Left colon (tissue), 2 donors: ENCODE measurements at regions not wholly inside any gene's neighbourhood (a gene's known extent, or its start where the extent isn't known, plus 50 kb on each side); places are given as distances from the start of the nearest gene placed in this dataset.

Experiments used
- ATAC-seq: fragments of 200-7000 bp; cut with Tn5 transposase; one replicate; pipeline ENCODE4 v1.9.1; 2020; ENCODE audit warnings: mild to moderate bottlenecking, moderate library complexity
- DNase-seq, 2 donors: peaks; one replicate each; pipeline ENCODE4 v3.0.0-alpha.2; 2020
- intact Hi-C, 2 donors: fragments of 100-400 bp; cut with DNase I in 1 of 2; cut with micrococcal nuclease in 1 of 2; formaldehyde crosslinking; loops; one replicate each; pipeline versions ENCODE4 v1.11.2 to v1.14.0; 2022; cut with DNase I, micrococcal nuclease
- donor health status: DM: no; HTN: no; CAD: no.
- donor health status: DM: yes; HTN: yes; CAD: no.

GRCh38 chr16:49910541-49911071 lies 54.7 kb upstream of the ZNF423 start:
- no peak for DNase-seq
- intact Hi-C loops: no loop called here
- ATAC-seq: no peak

GRCh38 chr16:49911430-49911829 lies 55.5 kb upstream of the ZNF423 start:
- DNase-seq: no peak
- ATAC-seq: no peak
- intact Hi-C loops: no loop called here

DNA sequence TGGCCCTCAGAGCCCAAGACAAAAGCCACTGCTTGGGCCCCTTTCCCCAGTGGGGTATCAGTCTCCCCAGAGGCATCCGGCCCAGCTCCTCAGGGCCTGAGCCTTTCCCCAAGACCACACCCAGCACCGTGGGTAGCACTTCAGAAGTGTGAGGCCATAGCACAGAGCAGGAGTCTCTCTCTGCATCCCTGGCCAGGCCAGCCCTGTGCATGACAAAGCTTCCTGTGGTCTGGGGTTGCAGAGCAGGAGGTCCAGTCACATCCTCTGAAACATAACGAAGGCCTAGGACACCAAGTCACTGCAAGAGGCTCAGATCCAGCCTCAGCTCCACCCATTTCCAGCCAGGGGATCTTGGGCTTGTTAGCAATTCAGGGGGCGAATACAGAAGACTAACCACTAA lies 56.8 kb upstream of the ZNF423 start:
- intact Hi-C loops: no loop called here
- DNase-seq: no peak
- ATAC-seq: no peak

DNA sequence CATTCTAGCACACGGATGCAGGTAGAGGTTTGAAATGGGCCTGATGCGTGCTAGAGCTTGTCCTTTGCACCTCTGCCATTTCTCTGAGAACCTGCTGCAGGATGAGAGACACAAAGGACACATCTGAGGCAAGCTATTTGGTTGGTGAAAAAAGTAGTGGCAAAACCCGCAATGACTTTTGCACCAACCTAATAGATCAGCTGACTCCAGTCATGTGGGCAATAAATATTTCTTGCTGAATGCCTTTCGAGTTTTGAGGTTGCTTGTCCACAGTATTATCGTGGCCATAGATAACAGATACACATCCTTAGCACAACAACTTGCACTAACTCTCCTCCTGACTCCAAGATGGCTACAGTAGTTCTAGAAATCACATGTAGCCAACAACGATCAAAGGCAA lies 57.8 kb upstream of the ZNF423 start:
- intact Hi-C loops: no loop called here
- ATAC-seq (no peak), DNase-seq (no peak)

GRCh38 chr16:49914657-49915056 lies 58.7 kb upstream of the ZNF423 start:
- no peak for DNase-seq
- intact Hi-C loops: no loop called here
- ATAC-seq: no peak

- no peak for ATAC-seq
- intact Hi-C loops: no loop called here
- DNase-seq: no peak
Measured at GRCh38 chr16:49918257-49918656, 62.3 kb upstream of the ZNF423 start.

DNA sequence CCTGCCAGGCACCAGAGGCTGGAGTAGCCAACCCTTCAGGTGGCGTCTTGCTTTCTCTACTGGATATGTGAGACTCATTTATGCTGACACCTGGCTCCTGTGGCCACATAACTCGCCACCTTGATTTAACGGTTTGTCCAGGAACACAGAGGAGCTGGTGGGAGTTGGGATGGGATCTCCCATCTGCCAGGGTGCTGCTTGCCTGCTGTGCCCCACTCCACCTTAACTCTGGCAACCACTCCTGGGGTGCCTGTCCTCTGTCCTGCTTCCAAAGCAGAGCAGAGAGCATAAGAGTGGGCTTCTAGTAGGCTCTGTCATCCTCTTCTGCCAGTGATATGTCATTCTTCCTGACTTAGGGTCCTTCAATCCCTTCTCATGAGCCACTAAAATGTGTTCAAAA lies 63.4 kb upstream of the ZNF423 start:
- ATAC-seq: no peak
- intact Hi-C loops: no loop called here
- no peak for DNase-seq

GRCh38 chr16:49920397-49920796 lies 64.5 kb upstream of the ZNF423 start:
- DNase-seq (no peak), ATAC-seq (no peak)
- intact Hi-C loops: loop anchor here in 1 of 2 donors (5.0 kb wide), 1 partner anchor 513 kb away; no protein-coding TSS in a partner anchor

DNA sequence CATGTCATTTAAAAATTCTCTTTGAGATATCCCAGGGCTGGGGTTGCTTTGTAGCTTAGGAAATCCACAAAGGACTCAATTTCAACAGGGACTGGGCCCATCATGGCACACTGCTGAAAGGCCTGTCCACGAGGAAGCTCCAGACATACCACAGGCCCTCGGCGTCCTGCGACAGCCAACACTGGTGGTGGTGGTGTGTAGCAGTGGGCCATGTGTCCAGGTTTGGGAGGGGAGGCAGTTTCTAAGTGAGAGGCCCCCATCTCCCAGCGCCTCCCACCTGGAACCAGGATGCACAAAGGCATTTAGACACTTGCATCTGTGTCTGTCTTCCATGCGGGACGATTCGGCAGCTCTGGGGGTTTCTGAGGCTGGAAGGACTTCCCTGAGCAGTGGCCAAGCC lies 65.2 kb upstream of the ZNF423 start:
- intact Hi-C loops: loop anchor here in 1 of 2 donors (5.0 kb wide), 1 partner anchor 514 kb away; no protein-coding TSS in a partner anchor
- ATAC-seq (no peak), DNase-seq (no peak)

DNA sequence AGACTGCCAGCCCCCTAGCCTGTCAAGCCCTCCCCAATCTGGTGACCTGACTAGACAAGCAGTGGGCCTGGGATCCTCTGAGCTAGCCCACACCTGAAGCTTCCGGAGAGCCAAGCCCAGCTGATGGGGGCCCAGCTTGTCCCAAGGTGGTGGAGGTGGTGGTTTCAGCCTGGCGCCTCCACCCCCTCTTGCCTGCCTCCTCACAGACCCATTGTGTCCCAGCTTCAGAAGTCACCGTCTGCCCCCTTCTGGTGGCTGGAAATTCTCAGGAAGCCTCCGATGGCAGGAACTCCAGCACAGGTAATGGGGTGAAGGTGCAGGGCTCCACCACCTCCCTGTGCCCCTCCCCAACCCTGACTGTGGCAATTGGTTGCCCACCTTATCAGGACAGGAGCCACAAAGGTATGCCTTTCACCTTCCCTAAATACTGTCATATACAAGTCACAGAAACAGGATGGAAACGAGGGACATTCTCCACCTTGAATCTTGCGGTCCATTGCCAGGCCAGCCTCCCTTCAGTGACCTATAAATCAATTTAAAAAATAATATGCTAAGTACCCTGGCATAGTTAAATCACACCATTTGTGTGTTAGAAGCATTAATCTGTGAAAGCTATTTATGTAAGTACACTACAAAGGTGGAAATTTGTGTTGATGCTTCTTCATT lies 66.0 kb upstream of the ZNF423 start:
- peak; percentile 98 for ATAC-seq
- DNase-seq: peak; percentile 58 to 82
- intact Hi-C loops: loop anchor here in 1 of 2 donors (5.0 kb wide), 1 partner anchor 515 kb away; no protein-coding TSS in a partner anchor

GRCh38 chr16:49923411-49923810 lies 67.5 kb upstream of the ZNF423 start:
- intact Hi-C loops: loop anchor here in 1 of 2 donors (5.0 kb wide), 1 partner anchor 516 kb away; no protein-coding TSS in a partner anchor
- ATAC-seq (no peak), DNase-seq (no peak)

DNA sequence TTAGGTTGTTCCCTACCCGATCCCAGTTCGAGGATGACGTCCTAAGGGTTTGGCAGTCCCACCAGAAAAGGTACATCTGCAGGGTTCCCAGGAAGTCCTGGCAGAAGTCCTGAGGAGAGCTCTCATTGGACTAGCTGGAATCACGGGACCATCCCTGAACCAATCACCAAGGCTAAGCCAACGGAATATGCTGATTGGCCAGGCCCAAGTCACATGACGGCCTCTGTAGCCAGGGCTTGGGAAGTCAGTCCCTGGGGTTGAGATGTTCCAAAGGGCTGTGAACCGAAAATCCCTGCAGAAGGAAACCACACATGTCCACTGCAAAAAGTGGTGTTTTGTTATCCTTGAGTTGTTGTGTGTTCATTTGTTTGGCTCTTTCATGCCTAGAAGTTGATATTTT lies 68.2 kb upstream of the ZNF423 start:
- ATAC-seq (no peak), DNase-seq (no peak)
- intact Hi-C loops: loop anchor here in 1 of 2 donors (5.0 kb wide), 1 partner anchor 517 kb away; no protein-coding TSS in a partner anchor

GRCh38 chr16:49926941-49927340 lies 71.0 kb upstream of the ZNF423 start:
- intact Hi-C loops: no loop called here
- ATAC-seq (no peak), DNase-seq (no peak)

- DNase-seq: no peak
- intact Hi-C loops: no loop called here
- no peak for ATAC-seq
Measured at GRCh38 chr16:49928176-49929041, 72.5 kb upstream of the ZNF423 start.

GRCh38 chr16:49929626-49930025 lies 73.7 kb upstream of the ZNF423 start:
- DNase-seq (no peak), ATAC-seq (no peak)
- intact Hi-C loops: no loop called here

DNA sequence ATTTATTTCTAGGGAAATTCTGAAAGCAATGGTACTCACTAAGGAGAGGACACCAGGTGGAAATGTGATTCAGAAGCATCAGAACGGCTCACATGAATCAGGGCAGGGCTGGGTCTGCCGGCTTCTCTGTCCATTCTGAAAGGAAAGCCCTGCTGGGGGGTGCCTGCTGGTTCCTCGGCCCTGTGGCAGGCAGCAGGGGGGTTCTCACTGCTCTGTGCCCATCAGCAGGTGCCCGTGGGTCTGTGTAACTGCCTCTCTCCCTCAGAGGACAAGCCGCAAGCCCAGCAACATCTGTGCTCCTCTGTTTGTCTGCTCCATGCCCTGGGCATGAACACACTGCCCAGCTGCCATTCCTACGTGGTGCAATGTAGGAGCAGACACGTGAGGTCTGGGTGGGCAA lies 74.9 kb upstream of the ZNF423 start:
- no peak for ATAC-seq
- intact Hi-C loops: no loop called here
- no peak for DNase-seq

GRCh38 chr16:49931266-49931665 lies 75.4 kb upstream of the ZNF423 start:
- ATAC-seq (no peak), DNase-seq (no peak)
- intact Hi-C loops: no loop called here

- DNase-seq: no peak
- intact Hi-C loops: no loop called here
- ATAC-seq: no peak
Measured at GRCh38 chr16:49931916-49932315, 76.0 kb upstream of the ZNF423 start.

GRCh38 chr16:49932434-49932833 lies 76.5 kb upstream of the ZNF423 start:
- no peak for DNase-seq
- intact Hi-C loops: no loop called here

GRCh38 chr16:49932946-49933345 lies 77.0 kb upstream of the ZNF423 start:
- DNase-seq (no peak), ATAC-seq (no peak)

More at GRCh38 chr16:49932434-49932833, 76.5 kb upstream of the ZNF423 start:
- no peak for ATAC-seq

More at GRCh38 chr16:49932946-49933345, 77.0 kb upstream of the ZNF423 start:
- intact Hi-C loops: no loop called here
